Astrocyte of the spinal cord (primary cell): ENCODE measurements at regions not wholly inside any gene's neighbourhood (a gene's known extent, or its start where the extent isn't known, plus 50 kb on each side); places are given as distances from the start of the nearest gene placed in this dataset.

ENCODE experiments used
- DNase-seq: peaks from one replicate; pipeline ENCODE4 v3.0.0; 2011; ENCODE audit warnings: low read depth, low spot score
- H3K4me3 ChIP-seq: 2 replicates; pipeline ENCODE4 v1.5.1; 2011; ENCODE audit warnings: low read depth, mild to moderate bottlenecking, low read length, moderate library complexity
- CTCF ChIP-seq: IDR thresholded peaks from 2 replicates; pipeline ENCODE4 v1.5.1; 2012; ENCODE audit warnings: low read depth, mild to moderate bottlenecking, low read length, inconsistent platforms
- in situ Hi-C: cut with HindIII; loops from 2 replicates; pipeline ENCODE4 v1.10.0; 2017; ENCODE audit warnings: low sequenced_read_pairs

- in situ Hi-C loops = no loop called here
- DNase-seq = no peak
- no peak for TF ChIP-seq CTCF
- no peak overlapping the region for H3K4me3 ChIP-seq
These were observed 235.8 kb downstream of the ALDH8A1 start for GRCh38 chr6:134714113-134714512.

- TF ChIP-seq CTCF = no peak
- no peak for DNase-seq
- no peak overlapping the region for H3K4me3 ChIP-seq
- in situ Hi-C loops = no loop called here
These were observed 237.6 kb downstream of the ALDH8A1 start for GRCh38 chr6:134712311-134712710.

GRCh38 chr6:134708079-134708478 is 241.8 kb downstream of the ALDH8A1 start:
- in situ Hi-C loops = no loop called here
- no peak for TF ChIP-seq CTCF
- no peak for DNase-seq
- H3K4me3 ChIP-seq = no peak overlapping the region

- in situ Hi-C loops = no loop called here
- no peak for TF ChIP-seq CTCF
- peak; percentile 61 for DNase-seq
- H3K4me3 ChIP-seq = no peak overlapping the region
These were observed 242.4 kb downstream of the ALDH8A1 start for GRCh38 chr6:134707342-134708031.

- no peak for TF ChIP-seq CTCF
These were observed 243.1 kb downstream of the ALDH8A1 start for GRCh38 chr6:134706806-134707205.

GRCh38 chr6:134706153-134706552 is 243.7 kb downstream of the ALDH8A1 start:
- no peak overlapping the region for H3K4me3 ChIP-seq
- no peak for DNase-seq
- in situ Hi-C loops = no loop called here

More at GRCh38 chr6:134706806-134707205, 243.1 kb downstream of the ALDH8A1 start:
- H3K4me3 ChIP-seq = no peak overlapping the region
- in situ Hi-C loops = no loop called here
- no peak for DNase-seq

More at GRCh38 chr6:134706153-134706552, 243.7 kb downstream of the ALDH8A1 start:
- TF ChIP-seq CTCF = no peak
